IMR-90 (cell line): ENCODE measurements at regions not wholly inside any gene's neighbourhood (a gene's known extent, or its start where the extent isn't known, plus 50 kb on each side); places are given as distances from the start of the nearest gene placed in this dataset.

Experiments
- CEBPB ChIP-seq: IDR thresholded peaks from 2 replicates; pipeline ENCODE4 v1.6.1; 2012; ENCODE audit warnings: low read depth, low read length, improper control_type of control experiment
- CHD1 ChIP-seq: IDR thresholded peaks from 2 replicates; pipeline ENCODE4 v1.6.1; 2012; ENCODE audit warnings: low read depth, low read length, improper control_type of control experiment
- MAZ ChIP-seq: IDR thresholded peaks from 2 replicates; pipeline ENCODE4 v1.6.1; 2012; ENCODE audit warnings: low read depth, mild to moderate bottlenecking, low read length, improper control_type of control experiment, moderate library complexity, borderline replicate concordance
- POLR2A ChIP-seq: IDR thresholded peaks from 2 replicates; pipeline ENCODE4 v1.6.1; 2012; ENCODE audit warnings: mild to moderate bottlenecking, low read depth, low read length
- RAD21 ChIP-seq: IDR thresholded peaks from 2 replicates; pipeline ENCODE4 v1.6.1; 2012; ENCODE audit warnings: low read length, improper control_type of control experiment
- SMC3 ChIP-seq: fragments of 150-350 bp; IDR thresholded peaks from 2 replicates; pipeline ENCODE4 v1.6.1; 2016; ENCODE audit warnings: low read depth, mild to moderate bottlenecking, antibody characterized with exemption, low read length, moderate library complexity
- TF ChIP-seq, protein P1 (sequence below): conservative IDR thresholded peaks from 2 replicates; pipeline ENCODE4 v1.5.1; 2012; ENCODE audit warnings: mild to moderate bottlenecking, low read depth, low read length, improper control_type of control experiment

DNA sequence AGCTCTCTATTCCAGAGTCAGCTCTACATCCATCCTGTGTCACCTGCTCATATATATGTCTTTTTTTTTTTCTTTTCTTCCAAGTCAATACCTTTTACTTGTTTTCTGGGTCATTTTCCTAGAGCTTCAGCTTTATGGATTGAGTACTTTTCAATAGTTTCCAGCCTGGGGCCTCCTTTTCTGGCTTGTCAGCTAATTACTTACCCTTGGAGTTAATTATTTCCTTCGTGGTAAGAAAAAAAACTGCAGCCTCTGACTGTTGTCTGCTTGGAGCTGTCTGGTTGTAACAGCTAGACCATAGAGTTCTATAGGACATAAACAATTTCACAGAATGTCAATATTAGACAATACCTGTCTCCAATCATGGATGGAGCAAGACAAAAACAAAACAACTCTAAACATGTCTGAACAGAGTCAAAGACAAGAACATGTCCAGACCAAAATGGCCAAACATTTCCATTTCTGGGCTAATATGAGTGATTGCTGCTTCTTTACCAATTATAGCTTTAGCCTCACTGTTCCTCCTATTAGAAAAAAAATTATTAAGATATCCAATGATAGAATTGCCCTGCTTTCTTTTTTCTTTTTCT, 643.1 kb downstream of the SLC4A3 start:
- TF ChIP-seq RAD21 (no peak), CHD1 (no peak), SMC3 (no peak), MAZ (no peak), CEBPB (no peak), POLR2A (no peak)
- TF ChIP-seq, protein P1, sequence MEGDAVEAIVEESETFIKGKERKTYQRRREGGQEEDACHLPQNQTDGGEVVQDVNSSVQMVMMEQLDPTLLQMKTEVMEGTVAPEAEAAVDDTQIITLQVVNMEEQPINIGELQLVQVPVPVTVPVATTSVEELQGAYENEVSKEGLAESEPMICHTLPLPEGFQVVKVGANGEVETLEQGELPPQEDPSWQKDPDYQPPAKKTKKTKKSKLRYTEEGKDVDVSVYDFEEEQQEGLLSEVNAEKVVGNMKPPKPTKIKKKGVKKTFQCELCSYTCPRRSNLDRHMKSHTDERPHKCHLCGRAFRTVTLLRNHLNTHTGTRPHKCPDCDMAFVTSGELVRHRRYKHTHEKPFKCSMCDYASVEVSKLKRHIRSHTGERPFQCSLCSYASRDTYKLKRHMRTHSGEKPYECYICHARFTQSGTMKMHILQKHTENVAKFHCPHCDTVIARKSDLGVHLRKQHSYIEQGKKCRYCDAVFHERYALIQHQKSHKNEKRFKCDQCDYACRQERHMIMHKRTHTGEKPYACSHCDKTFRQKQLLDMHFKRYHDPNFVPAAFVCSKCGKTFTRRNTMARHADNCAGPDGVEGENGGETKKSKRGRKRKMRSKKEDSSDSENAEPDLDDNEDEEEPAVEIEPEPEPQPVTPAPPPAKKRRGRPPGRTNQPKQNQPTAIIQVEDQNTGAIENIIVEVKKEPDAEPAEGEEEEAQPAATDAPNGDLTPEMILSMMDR: no peak
